ENCODE measurements at regions not wholly inside any gene's neighbourhood (a gene's known extent, or its start where the extent isn't known, plus 50 kb on each side); places are given as distances from the start of the nearest gene placed in this dataset.

DNA sequence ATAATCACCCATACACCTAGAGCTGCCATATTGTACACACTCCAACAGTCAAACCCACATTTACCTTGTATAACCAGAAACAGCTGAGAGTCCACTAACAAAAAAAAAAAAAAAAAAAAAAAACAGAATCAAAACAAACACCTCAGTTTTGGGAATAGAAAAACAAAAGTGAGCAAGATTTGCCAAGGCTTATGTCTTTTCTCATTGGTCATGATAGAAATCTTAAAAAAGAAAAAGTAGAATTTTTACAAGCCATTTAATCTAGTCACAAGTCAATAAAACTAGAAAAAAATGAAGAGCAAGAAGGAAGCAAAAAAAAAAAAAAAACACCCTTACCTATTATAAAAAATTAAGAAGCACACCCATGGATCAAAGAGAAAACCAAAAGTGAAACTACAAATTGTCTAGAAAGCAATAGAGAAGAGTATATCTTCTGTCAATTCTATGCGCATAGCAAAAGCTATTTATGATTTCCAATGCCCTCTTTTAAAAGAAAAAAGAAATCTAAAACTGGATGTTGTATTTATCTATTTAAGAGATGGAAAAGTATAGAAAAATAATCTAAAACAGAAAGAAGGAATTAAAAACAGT is 113.2 kb upstream of the GALNT2 start:
- intact Hi-C loops (cut with micrococcal nuclease): no loop called here
- peaks cover 12% of the 10 kb centered on the region for H3K4me1 Mint-ChIP-seq (ENCODE audit: low read depth)
- peaks cover 13% of the 10 kb centered on the region for H3K9me3 Mint-ChIP-seq
- H3K4me3 Mint-ChIP-seq: no peak overlapping the region
- no peak overlapping the region for H3K27ac Mint-ChIP-seq
- peaks cover 2% of the 10 kb centered on the region for H3K36me3 Mint-ChIP-seq (ENCODE audit: low read depth)
- peaks cover 8% of the 10 kb centered on the region for H3K27me3 Mint-ChIP-seq (ENCODE audit: insufficient read depth)
- DNase-seq (ENCODE audit: low spot score): no peak

- H3K27me3 Mint-ChIP-seq (ENCODE audit: insufficient read depth): peaks cover 26% of the 10 kb centered on the region
- intact Hi-C loops (cut with micrococcal nuclease): no loop called here
- DNase-seq (ENCODE audit: low spot score): no peak
- no peak overlapping the region for H3K4me3 Mint-ChIP-seq
- no peaks in the 10 kb centered on the region for H3K36me3 Mint-ChIP-seq (ENCODE audit: low read depth)
- H3K9me3 Mint-ChIP-seq: no peaks in the 10 kb centered on the region
- H3K27ac Mint-ChIP-seq: no peak overlapping the region
- H3K4me1 Mint-ChIP-seq (ENCODE audit: low read depth): no peaks in the 10 kb centered on the region
Measured at GRCh38 chr1:229964281-229964680, 102.8 kb upstream of the GALNT2 start.

GRCh38 chr1:229970714-229971113 is 96.3 kb upstream of the GALNT2 start:
- no peak for DNase-seq (ENCODE audit: low spot score)
- Mint-ChIP-seq H3K27me3 (ENCODE audit: insufficient read depth) (peaks cover 15% of the 10 kb centered on the region), H3K4me3 (no peak overlapping the region), H3K27ac (no peak overlapping the region), H3K4me1 (ENCODE audit: low read depth) (no peaks in the 10 kb centered on the region), H3K36me3 (ENCODE audit: low read depth) (no peaks in the 10 kb centered on the region), H3K9me3 (no peaks in the 10 kb centered on the region)
- intact Hi-C loops (cut with micrococcal nuclease): no loop called here

DNA sequence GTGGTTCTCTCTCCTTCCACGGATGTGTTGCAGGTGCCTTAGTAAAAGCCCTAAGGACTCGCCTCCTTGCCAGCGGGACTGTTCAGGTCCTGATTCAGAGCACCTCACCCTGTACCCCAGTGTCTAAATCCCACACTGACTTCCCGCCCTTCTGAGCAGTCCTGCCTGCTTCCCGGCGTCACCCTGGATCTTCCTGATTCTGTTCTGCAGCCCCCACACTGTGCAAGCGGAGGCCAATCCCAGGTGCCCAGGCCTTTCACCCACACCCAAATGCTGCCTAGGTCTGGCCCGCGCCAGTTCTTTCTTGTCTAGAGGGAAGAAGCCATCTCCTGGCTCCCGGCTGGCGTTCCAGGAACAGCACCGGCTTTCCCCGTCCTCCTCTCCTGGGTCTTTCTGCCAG is 95.9 kb upstream of the GALNT2 start:
- Mint-ChIP-seq H3K27ac (no peak overlapping the region), H3K27me3 (ENCODE audit: insufficient read depth) (peaks cover 14% of the 10 kb centered on the region), H3K9me3 (no peaks in the 10 kb centered on the region), H3K4me1 (ENCODE audit: low read depth) (no peaks in the 10 kb centered on the region), H3K36me3 (ENCODE audit: low read depth) (no peaks in the 10 kb centered on the region), H3K4me3 (no peak overlapping the region)
- no peak for DNase-seq (ENCODE audit: low spot score)
- intact Hi-C loops (cut with micrococcal nuclease): no loop called here

GRCh38 chr1:229972600-229973296 is 94.3 kb upstream of the GALNT2 start:
- no peaks in the 10 kb centered on the region for H3K36me3 Mint-ChIP-seq (ENCODE audit: low read depth)
- H3K27ac Mint-ChIP-seq: no peak overlapping the region
- no peak overlapping the region for H3K4me3 Mint-ChIP-seq
- DNase-seq (ENCODE audit: low spot score): no peak
- H3K4me1 Mint-ChIP-seq (ENCODE audit: low read depth): no peaks in the 10 kb centered on the region
- peaks cover 8% of the 10 kb centered on the region for H3K27me3 Mint-ChIP-seq (ENCODE audit: insufficient read depth)
- H3K9me3 Mint-ChIP-seq: no peaks in the 10 kb centered on the region
- intact Hi-C loops (cut with micrococcal nuclease): no loop called here

DNA sequence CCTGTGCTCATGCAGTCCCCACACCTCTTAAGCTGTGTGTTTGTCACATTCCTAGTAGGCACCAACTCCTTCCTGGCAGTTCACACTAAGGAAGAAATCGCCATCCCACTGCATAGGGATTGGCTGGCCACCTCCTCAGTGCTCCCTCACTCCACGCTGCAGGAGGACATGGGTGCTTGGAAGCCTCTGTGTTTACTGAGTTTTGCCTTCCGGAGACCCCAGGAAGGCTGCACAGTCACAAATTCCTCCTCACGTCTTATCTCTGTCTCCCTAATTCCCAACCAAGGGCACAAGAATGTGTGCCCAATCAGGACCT is 93.8 kb upstream of the GALNT2 start:
- H3K9me3 Mint-ChIP-seq: no peaks in the 10 kb centered on the region
- H3K27me3 Mint-ChIP-seq (ENCODE audit: insufficient read depth): peaks cover 5% of the 10 kb centered on the region
- intact Hi-C loops (cut with micrococcal nuclease): no loop called here
- H3K4me1 Mint-ChIP-seq (ENCODE audit: low read depth): no peaks in the 10 kb centered on the region
- H3K27ac Mint-ChIP-seq: no peak overlapping the region
- H3K36me3 Mint-ChIP-seq (ENCODE audit: low read depth): no peaks in the 10 kb centered on the region
- no peak overlapping the region for H3K4me3 Mint-ChIP-seq
- no peak for DNase-seq (ENCODE audit: low spot score)

DNA sequence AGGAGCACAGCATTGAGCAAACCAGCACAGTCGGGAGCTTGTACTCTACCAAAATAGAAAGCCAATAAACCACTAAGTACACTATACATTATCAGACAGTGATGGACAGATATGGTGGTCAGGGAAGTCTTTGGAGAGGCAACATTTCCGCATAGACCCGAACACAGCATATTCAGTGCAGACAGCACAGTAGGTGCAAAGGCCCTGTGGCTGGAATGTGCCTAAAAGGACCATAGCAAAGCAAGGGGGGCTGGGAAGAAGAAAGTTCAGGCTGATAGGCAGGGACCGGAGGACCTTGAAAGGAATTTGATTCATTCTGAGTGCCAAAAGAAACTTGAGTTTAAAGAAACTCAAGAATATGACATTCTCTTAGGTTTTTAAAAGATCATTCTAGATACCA is 92.0 kb upstream of the GALNT2 start:
- no peaks in the 10 kb centered on the region for H3K9me3 Mint-ChIP-seq

GRCh38 chr1:229980009-229980408 is 87.0 kb upstream of the GALNT2 start:
- H3K4me1 Mint-ChIP-seq (ENCODE audit: low read depth): no peaks in the 10 kb centered on the region
- DNase-seq (ENCODE audit: low spot score): no peak
- intact Hi-C loops (cut with micrococcal nuclease): no loop called here
- H3K9me3 Mint-ChIP-seq: no peaks in the 10 kb centered on the region
- H3K36me3 Mint-ChIP-seq (ENCODE audit: low read depth): no peaks in the 10 kb centered on the region
- H3K27me3 Mint-ChIP-seq (ENCODE audit: insufficient read depth): peaks cover 5% of the 10 kb centered on the region
- no peak overlapping the region for H3K4me3 Mint-ChIP-seq
- H3K27ac Mint-ChIP-seq: no peak overlapping the region

More for the DNA sequence above, 92.0 kb upstream of the GALNT2 start:
- Mint-ChIP-seq H3K36me3 (ENCODE audit: low read depth) (no peaks in the 10 kb centered on the region), H3K4me1 (ENCODE audit: low read depth) (no peaks in the 10 kb centered on the region), H3K27me3 (ENCODE audit: insufficient read depth) (peaks cover 5% of the 10 kb centered on the region), H3K4me3 (no peak overlapping the region), H3K27ac (no peak overlapping the region)
- intact Hi-C loops (cut with micrococcal nuclease): no loop called here
- DNase-seq (ENCODE audit: low spot score): no peak

DNA sequence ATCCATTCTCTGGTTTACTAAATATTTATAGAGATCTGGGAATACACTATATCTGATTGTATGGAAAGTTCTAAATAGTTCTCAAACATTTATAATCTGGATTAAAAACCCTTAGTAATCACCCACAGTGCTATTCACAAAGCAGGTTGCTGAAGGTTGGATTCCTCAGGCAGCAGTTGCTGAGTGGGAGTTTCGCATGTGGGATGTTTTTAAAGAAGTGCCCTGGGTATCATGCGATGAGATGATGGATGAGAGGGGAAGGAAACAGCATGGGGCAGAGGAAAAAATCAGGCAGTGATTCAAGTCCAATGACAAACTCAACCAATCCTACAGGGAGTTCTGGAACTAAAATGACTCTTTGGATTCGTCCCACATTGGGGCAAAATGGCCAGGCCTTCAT is 85.3 kb upstream of the GALNT2 start:
- no peak for DNase-seq (ENCODE audit: low spot score)
- Mint-ChIP-seq H3K27ac (no peak overlapping the region), H3K36me3 (ENCODE audit: low read depth) (no peaks in the 10 kb centered on the region), H3K4me3 (no peak overlapping the region), H3K9me3 (no peaks in the 10 kb centered on the region), H3K4me1 (ENCODE audit: low read depth) (no peaks in the 10 kb centered on the region), H3K27me3 (ENCODE audit: insufficient read depth) (peaks cover 8% of the 10 kb centered on the region)
- intact Hi-C loops (cut with micrococcal nuclease): no loop called here

GRCh38 chr1:229984310-229984991 is 82.6 kb upstream of the GALNT2 start:
- DNase-seq (ENCODE audit: low spot score): no peak
- no peak overlapping the region for H3K4me3 Mint-ChIP-seq
- H3K4me1 Mint-ChIP-seq (ENCODE audit: low read depth): no peaks in the 10 kb centered on the region
- H3K36me3 Mint-ChIP-seq (ENCODE audit: low read depth): no peaks in the 10 kb centered on the region
- intact Hi-C loops (cut with micrococcal nuclease): no loop called here
- no peak overlapping the region for H3K27ac Mint-ChIP-seq
- peaks cover 6% of the 10 kb centered on the region for H3K27me3 Mint-ChIP-seq (ENCODE audit: insufficient read depth)
- no peaks in the 10 kb centered on the region for H3K9me3 Mint-ChIP-seq

GRCh38 chr1:229984992-229985612 is 81.9 kb upstream of the GALNT2 start:
- Mint-ChIP-seq H3K27ac (no peak overlapping the region), H3K27me3 (ENCODE audit: insufficient read depth) (peaks cover 7% of the 10 kb centered on the region), H3K4me1 (ENCODE audit: low read depth) (no peaks in the 10 kb centered on the region), H3K36me3 (ENCODE audit: low read depth) (no peaks in the 10 kb centered on the region), H3K4me3 (no peak overlapping the region), H3K9me3 (no peaks in the 10 kb centered on the region)
- intact Hi-C loops (cut with micrococcal nuclease): no loop called here
- DNase-seq (ENCODE audit: low spot score): no peak

DNA sequence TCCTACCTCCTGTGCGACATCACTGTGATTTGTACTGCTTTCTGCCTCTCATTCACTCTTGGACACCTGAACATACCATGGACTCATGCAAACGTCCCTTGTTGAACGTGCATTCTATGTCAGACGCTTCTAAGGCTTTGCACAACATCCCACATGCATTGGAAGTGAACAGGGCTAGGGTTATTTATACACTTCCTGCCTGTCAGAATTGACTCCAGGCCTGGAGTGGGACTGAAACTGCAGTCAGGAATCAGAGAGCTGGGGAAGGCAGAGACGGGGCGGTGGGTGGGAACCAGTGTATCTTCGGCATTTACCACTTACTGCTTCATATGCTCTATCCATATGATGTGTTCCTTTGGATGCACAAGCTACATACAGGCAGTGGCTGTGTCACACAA is 81.4 kb upstream of the GALNT2 start:
- H3K27ac Mint-ChIP-seq: no peak overlapping the region

DNA sequence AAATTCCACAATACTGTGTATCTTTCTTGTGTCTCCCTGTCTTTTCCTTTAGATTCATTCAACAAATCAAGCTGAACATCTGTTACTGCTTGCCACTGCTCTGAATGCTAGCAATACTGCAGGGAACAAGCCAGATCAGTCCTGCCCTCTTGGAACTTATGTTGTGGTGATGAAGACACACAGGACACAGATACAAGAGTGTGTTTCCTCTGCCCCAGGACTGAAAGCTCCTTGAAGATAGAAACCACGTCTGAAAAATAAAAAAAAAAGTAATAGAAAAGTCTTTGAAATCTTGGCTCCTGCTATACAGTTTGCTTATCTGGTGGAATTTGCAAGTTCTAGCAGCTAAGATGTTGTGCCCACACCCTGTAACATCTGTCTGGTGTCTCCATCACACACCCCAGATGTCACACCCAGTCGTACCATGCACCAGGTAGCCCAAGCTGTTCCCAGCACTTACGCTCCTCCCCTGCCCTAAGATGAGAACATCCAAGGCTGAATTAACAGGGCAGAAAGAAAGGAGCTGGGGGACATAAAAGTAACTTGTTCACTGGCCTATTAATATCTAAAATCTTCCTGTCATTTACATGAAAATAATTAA is 80.2 kb upstream of the GALNT2 start:
- intact Hi-C loops (cut with micrococcal nuclease): no loop called here
- no peak overlapping the region for H3K4me3 Mint-ChIP-seq
- no peaks in the 10 kb centered on the region for H3K36me3 Mint-ChIP-seq (ENCODE audit: low read depth)
- no peaks in the 10 kb centered on the region for H3K4me1 Mint-ChIP-seq (ENCODE audit: low read depth)
- H3K27me3 Mint-ChIP-seq (ENCODE audit: insufficient read depth): peaks cover 7% of the 10 kb centered on the region
- no peak for DNase-seq (ENCODE audit: low spot score)
- no peak overlapping the region for H3K27ac Mint-ChIP-seq
- no peaks in the 10 kb centered on the region for H3K9me3 Mint-ChIP-seq

More for the DNA sequence above, 81.4 kb upstream of the GALNT2 start:
- no peaks in the 10 kb centered on the region for H3K4me1 Mint-ChIP-seq (ENCODE audit: low read depth)
- H3K27me3 Mint-ChIP-seq (ENCODE audit: insufficient read depth): peaks cover 7% of the 10 kb centered on the region
- H3K36me3 Mint-ChIP-seq (ENCODE audit: low read depth): no peaks in the 10 kb centered on the region
- intact Hi-C loops (cut with micrococcal nuclease): no loop called here
- H3K9me3 Mint-ChIP-seq: no peaks in the 10 kb centered on the region
- no peak for DNase-seq (ENCODE audit: low spot score)
- no peak overlapping the region for H3K4me3 Mint-ChIP-seq
